WERI-Rb-1 (cell line): ENCODE measurements at regions not wholly inside any gene's neighbourhood (a gene's known extent, or its start where the extent isn't known, plus 50 kb on each side); places are given as distances from the start of the nearest gene placed in this dataset.
"Not testable (repeated sequence)": the region's sequence is repeated elsewhere in the genome, so short reads cannot be mapped to it uniquely, and the experiment has no call there.

ENCODE experiments used
- DNase-seq: peaks from one replicate; pipeline ENCODE4 v3.0.0-alpha.2; 2020
- H3K27ac ChIP-seq: fragments of 250-450 bp; sonication (Bioruptor Pico); 2 replicates; pipeline ENCODE4 v1.5.1; 2020; ENCODE audit warnings: mild to moderate bottlenecking, moderate library complexity
- H3K27me3 ChIP-seq: fragments of 250-450 bp; sonication (Bioruptor Pico); 2 replicates; pipeline ENCODE4 v1.5.1; 2021; ENCODE audit warnings: mild to moderate bottlenecking, low read depth, moderate library complexity; ENCODE audit not compliant: insufficient read depth, severe bottlenecking
- H3K36me3 ChIP-seq: fragments of 250-450 bp; sonication (Bioruptor Pico); 2 replicates; pipeline ENCODE4 v1.5.1; 2020; ENCODE audit warnings: mild to moderate bottlenecking, moderate library complexity
- H3K4me3 ChIP-seq: 2 replicates; pipeline ENCODE4 v1.5.1; 2011; ENCODE audit warnings: low read depth, mild to moderate bottlenecking, control low read depth, low read length
- H3K9me3 ChIP-seq: fragments of 250-450 bp; sonication (Bioruptor Pico); 2 replicates; pipeline ENCODE4 v1.5.1; 2021; ENCODE audit warnings: mild to moderate bottlenecking, moderate library complexity; ENCODE audit not compliant: severe bottlenecking
- TF ChIP-seq, protein P1 (sequence below): IDR thresholded peaks from 2 replicates; pipeline ENCODE4 v1.5.1; 2011; ENCODE audit warnings: low read depth, mild to moderate bottlenecking, control low read depth, inconsistent platforms, low read length

- TF ChIP-seq, protein P1, sequence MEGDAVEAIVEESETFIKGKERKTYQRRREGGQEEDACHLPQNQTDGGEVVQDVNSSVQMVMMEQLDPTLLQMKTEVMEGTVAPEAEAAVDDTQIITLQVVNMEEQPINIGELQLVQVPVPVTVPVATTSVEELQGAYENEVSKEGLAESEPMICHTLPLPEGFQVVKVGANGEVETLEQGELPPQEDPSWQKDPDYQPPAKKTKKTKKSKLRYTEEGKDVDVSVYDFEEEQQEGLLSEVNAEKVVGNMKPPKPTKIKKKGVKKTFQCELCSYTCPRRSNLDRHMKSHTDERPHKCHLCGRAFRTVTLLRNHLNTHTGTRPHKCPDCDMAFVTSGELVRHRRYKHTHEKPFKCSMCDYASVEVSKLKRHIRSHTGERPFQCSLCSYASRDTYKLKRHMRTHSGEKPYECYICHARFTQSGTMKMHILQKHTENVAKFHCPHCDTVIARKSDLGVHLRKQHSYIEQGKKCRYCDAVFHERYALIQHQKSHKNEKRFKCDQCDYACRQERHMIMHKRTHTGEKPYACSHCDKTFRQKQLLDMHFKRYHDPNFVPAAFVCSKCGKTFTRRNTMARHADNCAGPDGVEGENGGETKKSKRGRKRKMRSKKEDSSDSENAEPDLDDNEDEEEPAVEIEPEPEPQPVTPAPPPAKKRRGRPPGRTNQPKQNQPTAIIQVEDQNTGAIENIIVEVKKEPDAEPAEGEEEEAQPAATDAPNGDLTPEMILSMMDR: no peak
- no peak for DNase-seq
Observed at GRCh38 chr18:30675493-30675892, 367.0 kb downstream of the DSC3 start.

GRCh38 chr18:30675072-30675471 is 367.5 kb downstream of the DSC3 start:
- TF ChIP-seq, protein P1: no peak

More at GRCh38 chr18:30675493-30675892, 367.0 kb downstream of the DSC3 start:
- Histone ChIP-seq H3K27ac (no peak overlapping the region; the same call in 1 of the 2 replicates), H3K27me3 (no peaks in the 10 kb centered on the region), H3K9me3 (no peaks in the 10 kb centered on the region), H3K36me3 (no peaks in the 10 kb centered on the region), H3K4me3 (no peak overlapping the region)

DNA sequence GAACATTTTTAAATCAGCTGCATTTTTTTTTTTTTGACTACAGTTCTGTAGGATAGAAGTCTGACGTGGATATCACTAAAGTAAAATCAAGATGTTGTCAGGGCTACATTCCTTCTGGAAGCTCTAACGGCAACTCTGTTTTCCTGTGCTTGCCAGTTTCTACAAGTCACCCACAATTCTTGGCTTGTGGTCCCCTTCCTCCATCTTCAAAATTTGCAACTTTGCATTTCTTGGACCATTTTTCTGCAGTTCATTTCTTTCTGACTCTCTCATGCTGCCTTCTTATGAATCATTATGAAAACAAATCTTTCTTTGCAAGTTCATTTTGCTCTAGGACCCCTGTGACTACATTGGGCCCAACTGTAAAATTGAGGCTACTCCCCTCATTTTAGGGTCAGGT is 367.9 kb downstream of the DSC3 start:
- Histone ChIP-seq H3K27ac (no peak overlapping the region), H3K36me3 (no peaks in the 10 kb centered on the region), H3K4me3 (no peak overlapping the region), H3K27me3 (no peaks in the 10 kb centered on the region), H3K9me3 (no peaks in the 10 kb centered on the region)
- TF ChIP-seq, protein P1: no peak
- no peak for DNase-seq

More at GRCh38 chr18:30675072-30675471, 367.5 kb downstream of the DSC3 start:
- no peak overlapping the region for H3K27ac ChIP-seq
- no peak for DNase-seq
- H3K36me3 ChIP-seq: no peaks in the 10 kb centered on the region
- H3K9me3 ChIP-seq: no peaks in the 10 kb centered on the region
- no peaks in the 10 kb centered on the region for H3K27me3 ChIP-seq
- H3K4me3 ChIP-seq: no peak overlapping the region

DNA sequence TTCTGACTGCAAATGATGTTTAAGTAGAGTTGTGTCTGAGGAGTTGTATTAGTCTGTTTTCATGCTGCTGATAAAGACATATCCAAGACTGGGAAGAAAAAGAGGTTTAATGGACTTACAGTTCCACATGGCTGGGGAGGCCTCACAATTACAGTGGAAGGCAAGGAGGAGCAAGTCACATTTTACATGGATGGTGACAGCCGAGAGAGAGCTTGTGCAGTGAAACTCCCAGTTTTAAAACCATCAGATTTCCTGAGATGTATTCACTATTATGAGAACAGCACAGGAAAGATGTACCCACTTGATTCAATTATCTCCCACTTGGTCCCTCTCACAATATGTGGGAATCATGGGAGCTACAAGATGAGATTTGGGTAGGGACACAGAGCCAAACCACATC is 370.1 kb downstream of the DSC3 start:
- H3K9me3 ChIP-seq, H3K27me3 ChIP-seq, H3K4me3 ChIP-seq, H3K27ac ChIP-seq, H3K36me3 ChIP-seq, DNase-seq: not testable (repeated sequence)

DNA sequence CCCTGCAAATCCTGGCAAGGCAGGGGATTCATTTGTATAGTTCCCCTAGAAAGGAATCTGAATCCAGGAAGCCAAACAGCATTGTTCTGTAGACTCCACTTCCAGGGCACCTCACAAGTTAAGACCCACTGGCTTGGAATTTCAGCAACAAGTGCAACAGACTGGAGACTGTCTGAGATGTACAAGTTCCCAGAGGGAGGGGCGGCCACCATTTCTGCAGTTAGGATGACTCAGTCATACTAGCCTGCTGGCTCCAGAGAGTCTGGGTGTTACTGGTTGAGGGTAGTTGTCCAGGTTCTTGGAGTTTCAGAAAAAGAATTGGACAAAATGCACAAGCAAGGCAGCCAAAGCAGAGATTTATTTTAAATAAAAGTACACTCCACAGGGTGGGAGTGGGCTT is 384.2 kb downstream of the DSC3 start:
- Histone ChIP-seq H3K4me3 (no peak overlapping the region), H3K27me3 (no peaks in the 10 kb centered on the region), H3K36me3 (no peaks in the 10 kb centered on the region), H3K27ac (no peak overlapping the region), H3K9me3 (no peaks in the 10 kb centered on the region)
- no peak for DNase-seq
- TF ChIP-seq, protein P1: no peak

DNA sequence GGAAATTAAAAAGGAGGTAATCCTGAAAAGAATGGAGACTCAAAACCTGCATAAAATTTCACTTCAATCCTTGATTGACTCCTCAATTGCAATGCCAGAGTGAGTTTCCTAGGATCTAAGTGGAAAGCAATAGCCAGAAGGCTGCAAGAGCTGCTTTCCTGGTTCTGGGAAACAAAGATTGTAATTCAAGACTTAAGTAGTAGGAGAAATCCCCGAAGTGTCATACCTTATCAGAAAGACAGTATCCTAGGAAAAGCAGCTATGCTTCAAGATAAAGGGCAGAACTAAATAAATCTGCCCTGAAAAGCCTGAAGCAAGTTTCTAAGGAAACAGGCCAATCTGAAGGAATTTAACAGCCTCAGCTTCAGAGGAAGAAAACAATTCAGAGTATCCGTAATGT is 390.2 kb downstream of the DSC3 start:
- no peak overlapping the region for H3K4me3 ChIP-seq
- H3K9me3 ChIP-seq: no peaks in the 10 kb centered on the region
- H3K27ac ChIP-seq: no peak overlapping the region
- DNase-seq: no peak
- H3K36me3 ChIP-seq: no peaks in the 10 kb centered on the region
- no peaks in the 10 kb centered on the region for H3K27me3 ChIP-seq
- TF ChIP-seq, protein P1: no peak
